Transverse colon (tissue), 4 donors: ENCODE measurements at regions not wholly inside any gene's neighbourhood (a gene's known extent, or its start where the extent isn't known, plus 50 kb on each side); places are given as distances from the start of the nearest gene placed in this dataset.

Experiments
- DNase-seq: peaks from one replicate; pipeline ENCODE4 v3.0.0-alpha.2; 2019
- H3K27ac ChIP-seq, 4 donors: fragments of 200-600 bp; sonication (generic); 2 replicates each; pipeline ENCODE4 v1.5.1; 2016 to 2018; ENCODE audit warnings: inconsistent platforms in 4 of 4
- H3K27me3 ChIP-seq: fragments of 200-600 bp; sonication (generic); 2 replicates; pipeline ENCODE4 v1.5.1; 2017; ENCODE audit warnings: inconsistent platforms
- H3K36me3 ChIP-seq, 4 donors: fragments of 200-600 bp; sonication (generic); 2 replicates each; pipeline ENCODE4 v1.5.1; 2017 to 2019; ENCODE audit warnings: inconsistent platforms in 4 of 4
- H3K4me1 ChIP-seq, 4 donors: fragments of 200-600 bp; sonication (generic); 2 replicates each; pipeline ENCODE4 v1.5.1; 2017 to 2020; ENCODE audit warnings: inconsistent platforms in 4 of 4
- H3K4me3 ChIP-seq, 4 donors: fragments of 200-600 bp; sonication (generic); 1 replicate in 1 of 4; 2 replicates in 3 of 4; pipeline versions ENCODE4 v1.5.1 to v1.6.1; 2017 to 2019; ENCODE audit warnings: inconsistent platforms in 4 of 4
- H3K9me3 ChIP-seq, 2 donors: fragments of 200-600 bp; sonication (generic); 2 replicates each; pipeline ENCODE4 v1.5.1; 2017 to 2019; ENCODE audit warnings: inconsistent platforms in 2 of 2
- CTCF ChIP-seq, 5 experiments: fragments of 200-600 bp in 3 of 5; fragments of 450-650 bp in 2 of 5; sonication (generic) in 3 of 5; IDR thresholded peaks; 1 replicate in 2 of 5; 2 replicates in 3 of 5; pipeline ENCODE4 v1.5.1; 2016 to 2017; ENCODE audit warnings: antibody characterized with exemption in 5 of 5, inconsistent platforms in 3 of 5, mild to moderate bottlenecking in 2 of 5, moderate library complexity in 1 of 5
- EP300 ChIP-seq: sonication (generic); formaldehyde crosslinking; IDR thresholded peaks from one replicate; pipeline ENCODE4 v1.6.1; 2017; ENCODE audit warnings: antibody characterized with exemption, low read depth
- POLR2A ChIP-seq: fragments of 450-650 bp; IDR thresholded peaks from one replicate; pipeline ENCODE4 v1.6.1; 2016; ENCODE audit warnings: antibody characterized with exemption, mild to moderate bottlenecking, moderate library complexity
- POLR2AphosphoS5 ChIP-seq, 3 donors: sonication (generic); formaldehyde crosslinking; IDR thresholded peaks; one replicate each; pipeline ENCODE4 v1.6.1; 2016; ENCODE audit warnings: antibody characterized with exemption in 3 of 3
- WGBS, 2 donors: methylation state at CpG; one replicate each; pipeline ENCODE4 v1.1.5; 2018; ENCODE audit warnings: low coverage in 1 of 2; 5-methylcytosine and 5-hydroxymethylcytosine counted together
- in situ Hi-C, 4 donors: fragments of 200-750 bp; cut with MboI; loops; one replicate each; pipeline versions ENCODE4 v1.15.0 to v1.15.1; 2017; ENCODE audit warnings: low sequenced_read_pairs in 3 of 4, low pct_ligation_motif_present in 1 of 4, low pct_unique_long_range_greater_than_20kb in 1 of 4
- intact Hi-C: fragments of 100-400 bp; cut with DNase I; formaldehyde crosslinking; loops from one replicate; pipeline ENCODE4 v1.15.1; 2023; ENCODE audit warnings: low total_unique reads

GRCh38 chr3:5304789-5305683 lies 117.5 kb downstream of the EDEM1 start:
- peaks cover 0 to 10% (median 9%) of the 10 kb centered on the region in 4 donors for H3K4me1 ChIP-seq
- no peak overlapping the region for H3K4me3 ChIP-seq
- 29 to 39% methylated on average over 9 to 13 of the region's 13 CpGs for WGBS, 2 donors
- H3K27ac ChIP-seq = no peak overlapping the region
- intact Hi-C loops (no loop called here), in situ Hi-C loops (no loop called here)
- H3K27me3 ChIP-seq = no peaks in the 10 kb centered on the region
- no peaks in the 10 kb centered on the region for H3K9me3 ChIP-seq
- no peaks in the 10 kb centered on the region for H3K36me3 ChIP-seq
- TF ChIP-seq POLR2AphosphoS5 (IDR thresholded peaks at IDR 0.05) = no peak
- no peak for TF ChIP-seq POLR2A
- peak; percentile 49 to 58 (median 55) for TF ChIP-seq CTCF (IDR thresholded peaks at IDR 0.05)
- DNase-seq = peak; percentile 55

- DNase-seq = no peak
- Histone ChIP-seq H3K4me3 (no peak overlapping the region), H3K36me3 (no peaks in the 10 kb centered on the region), H3K9me3 (no peaks in the 10 kb centered on the region), H3K27ac (no peak overlapping the region), H3K27me3 (no peaks in the 10 kb centered on the region), H3K4me1 (peaks cover 0 to 10% (median 9%) of the 10 kb centered on the region in 4 donors)
- in situ Hi-C loops = no loop called here
- 50 to 74% methylated on average over 3 of the region's 3 CpGs for WGBS, 2 donors
- TF ChIP-seq POLR2A (no peak), CTCF (IDR thresholded peaks at IDR 0.05) (peak in 1 of 5 experiments; percentile 5), EP300 (no peak), POLR2AphosphoS5 (IDR thresholded peaks at IDR 0.05) (no peak)
- intact Hi-C loops = no loop called here
These were observed 118.1 kb downstream of the EDEM1 start for GRCh38 chr3:5305684-5305989.

- Histone ChIP-seq H3K36me3 (no peaks in the 10 kb centered on the region), H3K27me3 (no peaks in the 10 kb centered on the region), H3K4me1 (peaks cover 0 to 10% (median 7%) of the 10 kb centered on the region in 4 donors), H3K27ac (no peak overlapping the region), H3K9me3 (no peaks in the 10 kb centered on the region), H3K4me3 (no peak overlapping the region)
- TF ChIP-seq EP300 (no peak), CTCF (IDR thresholded peaks at IDR 0.05) (no peak), POLR2AphosphoS5 (IDR thresholded peaks at IDR 0.05) (no peak), POLR2A (no peak)
- in situ Hi-C loops (no loop called here), intact Hi-C loops (no loop called here)
- 57 to 68% methylated on average over 2 to 4 of the region's 4 CpGs for WGBS, 2 donors
- DNase-seq = no peak
These were observed 121.7 kb downstream of the EDEM1 start for GRCh38 chr3:5309171-5309570.

- Histone ChIP-seq H3K4me3 (no peak overlapping the region), H3K27ac (no peak overlapping the region), H3K27me3 (no peaks in the 10 kb centered on the region), H3K36me3 (no peaks in the 10 kb centered on the region), H3K4me1 (peaks cover 0 to 9% (median 7%) of the 10 kb centered on the region in 4 donors), H3K9me3 (no peaks in the 10 kb centered on the region)
- intact Hi-C loops (no loop called here), in situ Hi-C loops (no loop called here)
- DNase-seq = no peak
- TF ChIP-seq CTCF (IDR thresholded peaks at IDR 0.05) (no peak), POLR2AphosphoS5 (IDR thresholded peaks at IDR 0.05) (no peak), POLR2A (no peak), EP300 (no peak)
- WGBS, 2 donors = 34 to 43% methylated on average over 3 of the region's 3 CpGs
These were observed 122.1 kb downstream of the EDEM1 start for GRCh38 chr3:5309602-5310001.
